Left lung (tissue), 4 donors: ENCODE measurements at regions not wholly inside any gene's neighbourhood (a gene's known extent, or its start where the extent isn't known, plus 50 kb on each side); places are given as distances from the start of the nearest gene placed in this dataset.

Experiments
- ATAC-seq: fragments of 200-7000 bp; cut with Tn5 transposase; one replicate; pipeline ENCODE4 v1.9.1; 2020; ENCODE audit warnings: moderate library complexity
- DNase-seq, 4 donors: peaks; one replicate each; pipeline ENCODE4 v3.0.0-alpha.2; 2013 to 2020
- H3K27ac ChIP-seq, 2 donors: fragments of 200-600 bp; sonication (generic) in 1 of 2; one replicate each; pipeline versions ENCODE4 v1.5.0 to v1.8.0; 2020 to 2021
- H3K27me3 ChIP-seq, 2 donors: fragments of 200-600 bp; sonication (generic) in 1 of 2; one replicate each; pipeline versions ENCODE4 v1.5.0 to v1.8.0; 2020 to 2021
- H3K36me3 ChIP-seq, 2 donors: fragments of 200-600 bp; sonication (generic) in 1 of 2; one replicate each; pipeline versions ENCODE4 v1.5.0 to v1.8.0; 2020 to 2021
- H3K4me1 ChIP-seq, 2 donors: fragments of 200-600 bp; one replicate each; pipeline ENCODE4 v1.8.0; 2021
- H3K4me3 ChIP-seq, 2 donors: fragments of 200-600 bp; sonication (generic) in 1 of 2; one replicate each; pipeline versions ENCODE4 v1.5.0 to v1.8.0; 2020 to 2021; ENCODE audit warnings: mild to moderate bottlenecking in 1 of 2
- H3K9me3 ChIP-seq, 2 donors: fragments of 200-600 bp; sonication (generic) in 1 of 2; one replicate each; pipeline versions ENCODE4 v1.5.0 to v1.8.0; 2020 to 2021
- CTCF ChIP-seq, 2 donors: fragments of 200-600 bp; sonication (generic) in 1 of 2; IDR thresholded peaks; one replicate each; pipeline versions ENCODE4 v1.5.0 to v1.8.0; 2021; ENCODE audit warnings: antibody characterized with exemption in 2 of 2
- intact Hi-C, 2 donors: fragments of 100-400 bp; cut with DNase I; formaldehyde crosslinking; loops; one replicate each; pipeline versions ENCODE4 v1.11.2 to v1.14.2; 2022
- donor health status: DM: no; HTN: yes; CAD: no.
- donor health status: DM: no; HTN: no; CAD: no.

DNA sequence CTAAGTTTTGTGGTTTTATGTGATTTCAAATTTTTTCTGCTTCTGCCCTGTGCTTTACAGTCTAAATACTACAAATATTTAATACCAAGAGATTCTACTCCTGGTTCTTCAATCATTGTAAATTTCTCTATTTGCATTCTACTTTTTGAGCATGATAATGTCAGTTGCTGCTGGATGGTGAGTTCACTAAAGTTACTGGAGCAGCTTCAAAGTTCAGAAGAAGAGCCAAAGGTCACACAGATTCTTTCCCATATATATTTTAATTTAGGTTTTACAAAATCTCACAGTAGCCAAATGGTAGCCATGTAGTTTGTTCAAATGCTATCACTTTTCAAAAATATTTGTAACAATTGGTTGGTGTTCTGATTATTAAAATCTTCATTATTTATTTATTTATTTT, 378.7 kb downstream of the TMEM232 start:
- Histone ChIP-seq H3K9me3 (peaks cover 0 to under 1% of the 10 kb centered on the region in 2 donors), H3K4me3 (no peak overlapping the region), H3K27me3 (no peaks in the 10 kb centered on the region), H3K36me3 (no peaks in the 10 kb centered on the region), H3K4me1 (no peaks in the 10 kb centered on the region), H3K27ac (no peak overlapping the region)
- intact Hi-C loops: no loop called here
- ATAC-seq: no peak
- no peak for DNase-seq
- no peak for TF ChIP-seq CTCF (IDR thresholded peaks at IDR 0.05)

GRCh38 chr5:110351430-110351829, 375.0 kb downstream of the TMEM232 start:
- Histone ChIP-seq H3K36me3 (no peaks in the 10 kb centered on the region), H3K9me3 (peaks cover 0 to 4% of the 10 kb centered on the region in 2 donors), H3K27ac (no peak overlapping the region), H3K27me3 (no peaks in the 10 kb centered on the region), H3K4me3 (no peak overlapping the region), H3K4me1 (peaks cover 0 to 4% of the 10 kb centered on the region in 2 donors)
- DNase-seq (peak in 2 of 4 donors; percentile 64 to 75), ATAC-seq (no peak)
- TF ChIP-seq CTCF (IDR thresholded peaks at IDR 0.05): no peak
- intact Hi-C loops: no loop called here

DNA sequence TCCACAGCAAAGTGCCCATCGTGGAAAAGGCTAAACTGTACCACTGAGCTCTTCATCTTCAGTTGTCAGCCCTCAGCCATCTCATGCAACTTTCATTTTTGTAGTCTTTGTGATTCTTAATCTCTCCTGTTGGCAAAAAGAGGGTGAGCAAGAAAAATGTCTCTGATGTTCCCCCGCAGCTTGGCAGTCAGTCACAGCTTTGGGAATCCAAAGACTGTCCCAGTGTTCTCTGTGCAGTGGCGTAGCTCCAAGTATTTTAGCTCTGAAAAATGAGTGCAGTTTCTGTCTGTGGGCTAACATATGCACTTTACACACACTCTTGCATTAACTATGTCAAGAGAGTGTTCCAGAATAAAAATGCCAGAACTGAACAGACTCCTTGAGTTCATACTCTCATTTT, 372.2 kb downstream of the TMEM232 start:
- TF ChIP-seq CTCF (IDR thresholded peaks at IDR 0.05): no peak
- peak; percentile 56 for ATAC-seq
- intact Hi-C loops: no loop called here

GRCh38 chr5:110354915-110355644, 371.4 kb downstream of the TMEM232 start:
- DNase-seq (peak in 1 of 4 donors; percentile 13), ATAC-seq (no peak)
- no peak for TF ChIP-seq CTCF (IDR thresholded peaks at IDR 0.05)
- H3K27me3 ChIP-seq: no peaks in the 10 kb centered on the region
- H3K27ac ChIP-seq: no peak overlapping the region
- peaks cover 0 to 4% of the 10 kb centered on the region in 2 donors for H3K9me3 ChIP-seq
- peaks cover 0 to 4% of the 10 kb centered on the region in 2 donors for H3K4me1 ChIP-seq
- no peaks in the 10 kb centered on the region for H3K36me3 ChIP-seq
- intact Hi-C loops: no loop called here
- no peak overlapping the region for H3K4me3 ChIP-seq

More for the DNA sequence above, 372.2 kb downstream of the TMEM232 start:
- H3K36me3 ChIP-seq: no peaks in the 10 kb centered on the region
- peaks cover 0 to 4% of the 10 kb centered on the region in 2 donors for H3K4me1 ChIP-seq
- H3K4me3 ChIP-seq: no peak overlapping the region
- peaks cover 0 to 4% of the 10 kb centered on the region in 2 donors for H3K9me3 ChIP-seq
- H3K27me3 ChIP-seq: no peaks in the 10 kb centered on the region
- DNase-seq: peak in 2 of 4 donors; percentile 60 to 64
- H3K27ac ChIP-seq: no peak overlapping the region

DNA sequence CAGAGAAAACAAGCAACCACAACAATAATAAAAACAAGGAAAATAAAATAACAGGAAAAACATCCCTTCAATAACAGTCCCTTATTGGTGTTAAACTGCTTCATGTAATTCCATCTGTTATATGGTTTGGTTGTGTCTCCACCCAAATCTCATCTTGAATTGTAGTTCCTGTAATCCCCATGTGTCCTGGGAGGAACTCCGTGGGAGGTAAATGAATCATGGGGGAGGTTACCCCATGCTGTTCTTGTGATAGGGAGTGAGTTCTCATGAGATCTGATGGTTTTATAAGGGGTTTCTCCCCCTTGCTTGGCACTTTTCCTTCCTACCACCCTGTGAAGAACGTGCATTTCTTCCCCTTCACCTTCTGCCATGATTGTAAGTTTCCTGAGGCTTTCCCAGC, 369.8 kb downstream of the TMEM232 start:
- no peak for DNase-seq
- intact Hi-C loops: no loop called here
- no peak overlapping the region for H3K4me3 ChIP-seq

More for the DNA sequence above, 369.8 kb downstream of the TMEM232 start:
- Histone ChIP-seq H3K27me3 (no peaks in the 10 kb centered on the region), H3K9me3 (peaks cover 0 to 4% of the 10 kb centered on the region in 2 donors), H3K36me3 (no peaks in the 10 kb centered on the region), H3K27ac (no peak overlapping the region), H3K4me1 (peaks cover 0 to 4% of the 10 kb centered on the region in 2 donors)
- TF ChIP-seq CTCF (IDR thresholded peaks at IDR 0.05): no peak
- no peak for ATAC-seq
